ENCODE measurements at regions not wholly inside any gene's neighbourhood (a gene's known extent, or its start where the extent isn't known, plus 50 kb on each side); places are given as distances from the start of the nearest gene placed in this dataset.

GRCh38 chr17:11094331-11094730, 146.7 kb upstream of the SHISA6 start:
- 85% methylated on average over 14 of the region's 14 CpGs for WGBS (ENCODE audit: insufficient coverage, low coverage, low lambda C conversion rate, missing lambda C conversion rate)
- Histone ChIP-seq H3K36me3 (no peaks in the 10 kb centered on the region), H3K4me3 (no peak overlapping the region), H3K27ac (no peak overlapping the region), H3K9me3 (no peaks in the 10 kb centered on the region), H3K27me3 (no peaks in the 10 kb centered on the region), H3K4me1 (peaks cover 0 to 8% (median 0%) of the 10 kb centered on the region in 4 donors)
- TF ChIP-seq POLR2A (IDR thresholded peaks at IDR 0.05): no peak
- DNase-seq (no peak), ATAC-seq (no peak)
- intact Hi-C loops (cut with DNase I): no loop called here

- 69% methylated on average over 8 of the region's 8 CpGs for WGBS (ENCODE audit: insufficient coverage, low coverage, low lambda C conversion rate, missing lambda C conversion rate)
Measured at GRCh38 chr17:11086646-11087340, 154.2 kb upstream of the SHISA6 start.

GRCh38 chr17:11082559-11082958, 158.5 kb upstream of the SHISA6 start:
- Histone ChIP-seq H3K9me3 (no peaks in the 10 kb centered on the region), H3K27me3 (no peaks in the 10 kb centered on the region), H3K4me3 (no peak overlapping the region), H3K4me1 (no peaks in the 10 kb centered on the region), H3K27ac (no peak overlapping the region), H3K36me3 (no peaks in the 10 kb centered on the region)
- TF ChIP-seq CTCF (IDR thresholded peaks at IDR 0.05) (no peak), POLR2A (IDR thresholded peaks at IDR 0.05) (no peak)
- ATAC-seq: no peak
- DNase-seq: no peak
- intact Hi-C loops (cut with DNase I): no loop called here

More at GRCh38 chr17:11086646-11087340, 154.2 kb upstream of the SHISA6 start:
- no peak overlapping the region for H3K27ac ChIP-seq
- DNase-seq: no peak
- no peaks in the 10 kb centered on the region for H3K9me3 ChIP-seq
- intact Hi-C loops (cut with DNase I): no loop called here
- no peaks in the 10 kb centered on the region for H3K4me1 ChIP-seq
- ATAC-seq: no peak
- H3K4me3 ChIP-seq: no peak overlapping the region
- TF ChIP-seq POLR2A (IDR thresholded peaks at IDR 0.05): no peak
- no peak for TF ChIP-seq CTCF (IDR thresholded peaks at IDR 0.05)
- no peaks in the 10 kb centered on the region for H3K27me3 ChIP-seq
- no peaks in the 10 kb centered on the region for H3K36me3 ChIP-seq

GRCh38 chr17:11081342-11081741, 159.7 kb upstream of the SHISA6 start:
- Histone ChIP-seq H3K27ac (no peak overlapping the region), H3K9me3 (no peaks in the 10 kb centered on the region), H3K4me3 (no peak overlapping the region), H3K4me1 (no peaks in the 10 kb centered on the region), H3K27me3 (no peaks in the 10 kb centered on the region), H3K36me3 (no peaks in the 10 kb centered on the region)
- TF ChIP-seq POLR2A (IDR thresholded peaks at IDR 0.05): no peak
- no peak for TF ChIP-seq CTCF (IDR thresholded peaks at IDR 0.05)
- no peak for DNase-seq
- ATAC-seq: no peak
- intact Hi-C loops (cut with DNase I): no loop called here
- 42% methylated on average over 3 of the region's 3 CpGs for WGBS (ENCODE audit: insufficient coverage, low coverage, low lambda C conversion rate, missing lambda C conversion rate)

- H3K4me3 ChIP-seq: no peak overlapping the region
- no peaks in the 10 kb centered on the region for H3K27me3 ChIP-seq
- TF ChIP-seq POLR2A (IDR thresholded peaks at IDR 0.05): no peak
- no peak for TF ChIP-seq CTCF (IDR thresholded peaks at IDR 0.05)
- H3K27ac ChIP-seq: no peak overlapping the region
- no peak for ATAC-seq
- H3K36me3 ChIP-seq: no peaks in the 10 kb centered on the region
- no peaks in the 10 kb centered on the region for H3K9me3 ChIP-seq
- intact Hi-C loops (cut with DNase I): no loop called here
- DNase-seq: no peak
- no peaks in the 10 kb centered on the region for H3K4me1 ChIP-seq
- 70% methylated on average over 1 of the region's 1 CpG for WGBS (ENCODE audit: insufficient coverage, low coverage, low lambda C conversion rate, missing lambda C conversion rate)
Measured at GRCh38 chr17:11077673-11078072, 163.3 kb upstream of the SHISA6 start.

Data from right lobe of liver (tissue), 6 donors.